WTC11 (cell line): ENCODE measurements at regions not wholly inside any gene's neighbourhood (a gene's known extent, or its start where the extent isn't known, plus 50 kb on each side); places are given as distances from the start of the nearest gene placed in this dataset.

Source experiments
- CBFB ChIP-seq: sonication (generic); formaldehyde crosslinking; IDR thresholded peaks from 2 replicates; pipeline ENCODE4 v1.8.1; 2022; ENCODE audit warnings: mild to moderate bottlenecking, low read depth, missing genetic modification reagents
- CREB1 ChIP-seq: sonication (generic); formaldehyde crosslinking; IDR thresholded peaks from 2 replicates; pipeline ENCODE4 v1.8.0; 2023; ENCODE audit warnings: mild to moderate bottlenecking, missing genetic modification reagents
- CTCF ChIP-seq: fragments of 200-600 bp; IDR thresholded peaks from 2 replicates; pipeline ENCODE4 v1.8.0; 2022; ENCODE audit warnings: antibody characterized with exemption
- MAX ChIP-seq: sonication (generic); formaldehyde crosslinking; IDR thresholded peaks from 2 replicates; pipeline ENCODE4 v1.8.0; 2022; ENCODE audit warnings: mild to moderate bottlenecking, missing genetic modification reagents
- NFE2L1 ChIP-seq: sonication (generic); formaldehyde crosslinking; IDR thresholded peaks from 2 replicates; pipeline ENCODE4 v1.8.1; 2023; ENCODE audit warnings: missing genetic modification reagents

GRCh38 chr2:137857881-137858280, 106.4 kb upstream of the HNMT start:
- TF ChIP-seq NFE2L1 (CRISPR knock-in tag) (no peak), MAX (CRISPR knock-in tag) (no peak), CTCF (no peak), CREB1 (CRISPR knock-in tag) (no peak), CBFB (CRISPR knock-in tag) (no peak)
